Esophagus (tissue), 2 donors: ENCODE measurements at regions not wholly inside any gene's neighbourhood (a gene's known extent, or its start where the extent isn't known, plus 50 kb on each side); places are given as distances from the start of the nearest gene placed in this dataset.

Source experiments
- H3K27ac ChIP-seq, 2 donors: one replicate each; pipeline ENCODE4 v1.5.1; 2013; ENCODE audit warnings: low read depth in 2 of 2, mild to moderate bottlenecking in 2 of 2, inconsistent platforms in 1 of 2, low read length in 1 of 2, moderate library complexity in 1 of 2
- H3K27me3 ChIP-seq, 2 donors: one replicate each; pipeline ENCODE4 v1.6.1; 2013; ENCODE audit warnings: low read length in 2 of 2, control low read depth in 1 of 2, mild to moderate bottlenecking in 1 of 2; ENCODE audit not compliant: insufficient read depth in 2 of 2, control insufficient read depth in 1 of 2
- H3K36me3 ChIP-seq, 2 donors: one replicate each; pipeline ENCODE4 v1.6.1; 2013; ENCODE audit warnings: low read length in 1 of 2; ENCODE audit not compliant: control insufficient read depth in 2 of 2, insufficient read depth in 2 of 2
- H3K4me1 ChIP-seq, 2 donors: one replicate each; pipeline ENCODE4 v1.6.1; 2013; ENCODE audit warnings: low read length in 1 of 2; ENCODE audit not compliant: control insufficient read depth in 2 of 2, insufficient read depth in 2 of 2
- H3K4me3 ChIP-seq, 2 donors: one replicate each; pipeline ENCODE4 v1.5.1; 2013; ENCODE audit warnings: low read length in 2 of 2, mild to moderate bottlenecking in 2 of 2, low read depth in 1 of 2, moderate library complexity in 1 of 2
- H3K9me3 ChIP-seq, 2 donors: one replicate each; pipeline ENCODE4 v1.6.1; 2013; ENCODE audit warnings: mild to moderate bottlenecking in 2 of 2, low read depth in 1 of 2, low read length in 1 of 2, moderate library complexity in 1 of 2; ENCODE audit not compliant: control insufficient read depth in 2 of 2, insufficient read depth in 1 of 2
- WGBS, 2 donors: extraction: QIAGEN DNeasy Blood & Tissue Kit; methylation state at CpG; one replicate each; pipeline ENCODE4 v1.1.7; 2013; 5-methylcytosine and 5-hydroxymethylcytosine counted together
- donor health status: healthy with polysubstance abuse.
- donor health status: Bipolar disorder and iron deficiency.

DNA sequence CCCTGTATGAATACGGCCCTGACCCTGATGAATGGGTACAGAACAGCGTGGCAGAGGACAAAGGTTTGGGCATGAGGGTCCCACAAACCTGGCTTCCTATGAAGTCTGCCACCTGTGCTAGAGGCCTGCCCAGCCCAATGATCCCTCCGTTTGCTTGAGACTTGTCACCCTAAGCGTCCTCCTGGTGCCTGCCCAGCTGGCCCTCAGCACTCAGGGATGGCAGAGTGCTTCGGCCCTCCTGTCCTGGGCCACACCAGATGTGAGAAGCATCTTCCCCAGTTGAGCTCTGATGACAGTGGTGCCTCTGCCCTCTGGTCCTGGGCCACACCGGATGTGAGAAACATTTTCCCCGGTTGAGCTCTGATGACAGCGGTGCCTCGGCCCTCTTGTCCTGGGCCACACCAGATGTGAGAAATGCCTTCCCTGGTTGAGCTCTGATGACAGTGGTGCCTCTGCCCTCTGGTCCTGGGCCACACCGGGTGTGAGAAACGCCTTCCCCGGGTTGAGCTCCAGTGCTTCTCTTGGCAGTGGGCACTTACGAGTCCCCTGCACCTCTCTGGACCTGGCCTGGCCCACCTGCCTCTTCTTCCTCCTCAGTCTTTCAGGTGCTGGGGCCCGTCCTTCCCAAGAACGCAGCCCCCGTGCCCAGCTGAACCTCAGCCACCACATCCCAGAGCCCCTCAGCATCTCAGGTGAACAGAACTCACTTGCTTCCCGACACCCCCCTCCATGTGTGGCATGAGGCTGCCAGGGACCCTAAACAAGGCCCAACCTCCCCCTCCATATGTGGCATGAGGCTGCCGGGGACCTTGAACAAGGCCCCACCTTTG is 253.1 kb upstream of the IRX1 start:
- H3K27me3 ChIP-seq, result no peaks in the 10 kb centered on the region
- H3K4me3 ChIP-seq, result no peak overlapping the region
- no peaks in the 10 kb centered on the region for H3K36me3 ChIP-seq
- H3K4me1 ChIP-seq, result peaks cover 0 to 4% of the 10 kb centered on the region in 2 donors
- 92 to 93% methylated on average over 18 of the region's 18 CpGs for WGBS, 2 donors
- no peaks in the 10 kb centered on the region for H3K9me3 ChIP-seq
- H3K27ac ChIP-seq, result no peak overlapping the region

GRCh38 chr5:3341446-3342240 is 254.0 kb upstream of the IRX1 start:
- Histone ChIP-seq H3K27me3 (no peaks in the 10 kb centered on the region), H3K4me1 (peaks cover 0 to 4% of the 10 kb centered on the region in 2 donors), H3K9me3 (no peaks in the 10 kb centered on the region), H3K4me3 (no peak overlapping the region), H3K36me3 (no peaks in the 10 kb centered on the region), H3K27ac (no peak overlapping the region)
- 64 to 73% methylated on average over 15 of the region's 15 CpGs for WGBS, 2 donors

- Histone ChIP-seq H3K4me3 (no peak overlapping the region), H3K27ac (no peak overlapping the region), H3K27me3 (no peaks in the 10 kb centered on the region), H3K36me3 (no peaks in the 10 kb centered on the region), H3K4me1 (peaks cover 0 to 4% of the 10 kb centered on the region in 2 donors), H3K9me3 (no peaks in the 10 kb centered on the region)
- 89 to 90% methylated on average over 12 of the region's 12 CpGs for WGBS, 2 donors
Observed at GRCh38 chr5:3340471-3340870, 255.2 kb upstream of the IRX1 start.

GRCh38 chr5:3339798-3340115 is 255.9 kb upstream of the IRX1 start:
- 78 to 80% methylated on average over 10 of the region's 10 CpGs for WGBS, 2 donors
- no peaks in the 10 kb centered on the region for H3K9me3 ChIP-seq

DNA sequence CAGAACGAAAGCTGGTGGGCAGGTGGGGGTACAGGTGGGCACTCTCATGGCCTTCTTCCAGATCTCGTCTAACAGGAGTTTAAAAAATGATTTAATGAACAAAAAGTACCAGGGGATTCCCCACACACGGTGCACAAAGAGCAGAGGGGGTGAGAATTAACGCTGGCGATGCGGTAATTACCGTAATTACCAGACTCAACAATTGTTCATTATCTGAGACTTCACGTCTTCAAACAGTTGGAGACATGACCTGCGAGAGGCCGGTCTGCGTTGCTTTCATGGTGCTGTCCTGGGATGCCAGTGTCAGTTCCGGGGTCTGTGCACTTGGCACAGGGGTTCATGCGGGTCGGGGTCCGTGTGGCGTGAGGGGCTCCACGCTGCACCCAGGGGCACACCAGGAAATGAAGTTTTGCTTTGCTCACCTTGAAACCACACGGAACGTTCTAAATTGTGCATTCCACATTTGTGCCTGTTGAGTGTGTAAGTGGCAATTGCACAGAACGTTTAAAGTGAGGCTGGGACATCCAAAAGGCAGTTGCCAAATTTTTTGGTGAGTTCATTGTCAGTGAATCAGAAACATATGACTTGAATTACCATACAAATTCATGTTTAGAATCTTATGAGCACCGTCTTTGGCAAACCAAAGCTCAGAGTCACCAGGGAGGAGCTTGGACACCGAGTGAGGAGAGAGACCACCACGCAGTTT is 256.4 kb upstream of the IRX1 start:
- no peak overlapping the region for H3K27ac ChIP-seq
- no peak overlapping the region for H3K4me3 ChIP-seq
- H3K9me3 ChIP-seq, result no peaks in the 10 kb centered on the region
- no peaks in the 10 kb centered on the region for H3K36me3 ChIP-seq
- 75 to 79% methylated on average over 23 of the region's 23 CpGs for WGBS, 2 donors
- H3K27me3 ChIP-seq, result no peaks in the 10 kb centered on the region
- H3K4me1 ChIP-seq, result peaks cover 0 to 4% of the 10 kb centered on the region in 2 donors

More at GRCh38 chr5:3339798-3340115, 255.9 kb upstream of the IRX1 start:
- peaks cover 0 to 4% of the 10 kb centered on the region in 2 donors for H3K4me1 ChIP-seq
- no peaks in the 10 kb centered on the region for H3K36me3 ChIP-seq
- H3K4me3 ChIP-seq, result no peak overlapping the region
- no peaks in the 10 kb centered on the region for H3K27me3 ChIP-seq
- H3K27ac ChIP-seq, result no peak overlapping the region

- H3K27me3 ChIP-seq, result no peaks in the 10 kb centered on the region
- WGBS, 2 donors, result 85 to 87% methylated on average over 15 to 16 of the region's 16 CpGs
- H3K4me3 ChIP-seq, result no peak overlapping the region
- no peaks in the 10 kb centered on the region for H3K9me3 ChIP-seq
- H3K4me1 ChIP-seq, result peaks cover 0 to 4% of the 10 kb centered on the region in 2 donors
- H3K27ac ChIP-seq, result no peak overlapping the region
- H3K36me3 ChIP-seq, result no peaks in the 10 kb centered on the region
Observed at GRCh38 chr5:3337812-3338541, 257.7 kb upstream of the IRX1 start.

GRCh38 chr5:3336666-3337065 is 259.0 kb upstream of the IRX1 start:
- 61 to 70% methylated on average over 11 of the region's 11 CpGs for WGBS, 2 donors
- Histone ChIP-seq H3K27me3 (no peaks in the 10 kb centered on the region), H3K4me3 (no peak overlapping the region)

DNA sequence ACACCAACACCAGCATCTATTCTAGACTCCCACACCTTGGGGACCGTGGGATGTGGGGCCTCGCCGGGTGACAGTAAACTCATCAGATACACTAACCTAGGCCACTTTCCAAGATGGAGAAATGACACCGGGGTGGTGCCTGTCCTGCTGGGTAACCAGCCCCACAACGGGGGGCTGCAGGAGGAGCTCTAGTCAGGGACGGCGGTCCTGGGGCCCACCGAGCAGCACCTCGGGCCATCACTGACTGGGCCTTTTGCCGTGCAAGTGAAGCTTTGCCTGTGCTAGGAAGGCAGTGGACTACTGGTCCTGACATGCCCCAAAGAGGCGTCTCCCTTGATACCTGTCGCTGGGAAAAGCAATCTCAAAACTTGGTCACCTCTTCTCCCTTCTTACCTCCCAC is 260.3 kb upstream of the IRX1 start:
- Histone ChIP-seq H3K4me3 (no peak overlapping the region), H3K27me3 (no peaks in the 10 kb centered on the region), H3K36me3 (no peaks in the 10 kb centered on the region), H3K4me1 (no peaks in the 10 kb centered on the region), H3K9me3 (peaks cover 0 to 3% of the 10 kb centered on the region in 2 donors), H3K27ac (no peak overlapping the region)
- 63 to 77% methylated on average over 12 of the region's 12 CpGs for WGBS, 2 donors

More at GRCh38 chr5:3336666-3337065, 259.0 kb upstream of the IRX1 start:
- no peaks in the 10 kb centered on the region for H3K36me3 ChIP-seq
- H3K27ac ChIP-seq, result no peak overlapping the region
- H3K4me1 ChIP-seq, result peaks cover 0 to 2% of the 10 kb centered on the region in 2 donors
- peaks cover 0 to 2% of the 10 kb centered on the region in 2 donors for H3K9me3 ChIP-seq

- WGBS, 2 donors, result 68 to 76% methylated on average over 8 of the region's 8 CpGs
- Histone ChIP-seq H3K27me3 (no peaks in the 10 kb centered on the region), H3K4me3 (no peak overlapping the region), H3K36me3 (no peaks in the 10 kb centered on the region), H3K27ac (no peak overlapping the region), H3K4me1 (no peaks in the 10 kb centered on the region), H3K9me3 (peaks cover 0 to 3% of the 10 kb centered on the region in 2 donors)
Observed at GRCh38 chr5:3333836-3334235, 261.8 kb upstream of the IRX1 start.
